GM12878 (cell line): ENCODE measurements at regions not wholly inside any gene's neighbourhood (a gene's known extent, or its start where the extent isn't known, plus 50 kb on each side); places are given as distances from the start of the nearest gene placed in this dataset.

ENCODE experiments used
- ATF7 ChIP-seq: fragments of 450-650 bp; IDR thresholded peaks from 2 replicates; pipeline ENCODE4 v1.6.1; 2016; ENCODE audit warnings: low read depth, mild to moderate bottlenecking
- CHD2 ChIP-seq: IDR thresholded peaks from 2 replicates; pipeline ENCODE4 v1.6.1; 2011; ENCODE audit warnings: low read depth, low read length, improper control_type of control experiment, borderline replicate concordance
- CREB1 ChIP-seq: IDR thresholded peaks from 2 replicates; pipeline ENCODE4 v1.6.1; 2012; ENCODE audit warnings: low read depth, mild to moderate bottlenecking, inconsistent platforms
- HDAC6 ChIP-seq: fragments of 200-600 bp; sonication (generic); IDR thresholded peaks from one replicate; pipeline ENCODE4 v1.8.0; 2017; ENCODE audit warnings: antibody characterized with exemption; ENCODE audit not compliant: unreplicated experiment
- IKZF1 ChIP-seq: fragments of 450-650 bp; conservative IDR thresholded peaks from 2 replicates; pipeline ENCODE4 v1.6.1; 2017; ENCODE audit warnings: antibody characterized with exemption, mild to moderate bottlenecking
- POLR2AphosphoS5 ChIP-seq: IDR thresholded peaks from 2 replicates; pipeline ENCODE4 v1.6.1; 2011; ENCODE audit warnings: mild to moderate bottlenecking, low read length, inconsistent platforms
- SMC3 ChIP-seq: IDR thresholded peaks from 2 replicates; pipeline ENCODE4 v1.6.1; 2011; ENCODE audit warnings: low read length, improper control_type of control experiment, borderline replicate concordance
- SREBF2 ChIP-seq: IDR thresholded peaks from 2 replicates; pipeline ENCODE4 v1.6.1; 2012; ENCODE audit warnings: mild to moderate bottlenecking, low read length
- TCF12 ChIP-seq: IDR thresholded peaks from 2 replicates; pipeline ENCODE4 v1.6.1; 2011; ENCODE audit warnings: low read depth, mild to moderate bottlenecking, low read length
- TF ChIP-seq, protein P1 (sequence below), 3 experiments: IDR thresholded peaks in 2 of 3; conservative IDR thresholded peaks in 1 of 3; 2 replicates each; pipeline ENCODE4 v1.5.1; 2011; ENCODE audit warnings: low read depth in 3 of 3, low read length in 3 of 3, mild to moderate bottlenecking in 3 of 3, control low read depth in 2 of 3, moderate library complexity in 2 of 3, inconsistent platforms in 1 of 3, mixed read lengths in 1 of 3; ENCODE audit not compliant: control insufficient read depth in 2 of 3, insufficient read depth in 1 of 3; ENCODE audit errors: extremely low read depth in 1 of 3
- TF ChIP-seq, protein P2 (sequence below): IDR thresholded peaks from 2 replicates; pipeline ENCODE4 v1.6.1; 2011; ENCODE audit warnings: mild to moderate bottlenecking, low read depth, low read length, moderate library complexity; ENCODE audit not compliant: insufficient replicate concordance
- TF ChIP-seq, protein P3 (sequence below): IDR thresholded peaks from 2 replicates; pipeline ENCODE4 v1.6.1; 2012; ENCODE audit warnings: improper control_type of control experiment, low read depth, low read length; ENCODE audit not compliant: insufficient replicate concordance

DNA sequence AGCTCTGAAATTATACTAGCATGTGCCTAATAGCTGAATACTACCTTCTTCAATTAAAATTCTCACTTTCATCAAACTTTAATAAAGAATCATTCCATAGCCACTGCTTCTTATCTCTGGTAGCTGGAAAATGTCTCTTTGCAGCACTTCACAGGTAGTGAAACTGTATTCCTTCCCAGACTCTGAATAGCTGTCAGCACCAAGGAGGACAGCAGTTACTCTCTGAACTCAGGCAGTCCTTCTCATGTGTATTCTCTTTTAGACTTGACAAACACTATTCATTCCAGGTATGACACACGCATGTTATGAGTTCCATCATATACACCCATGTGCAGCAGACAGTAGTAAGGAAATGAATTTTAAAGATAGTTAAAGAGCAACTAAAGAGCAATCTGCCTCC, 627.1 kb downstream of the EFNA5 start:
- TF ChIP-seq, protein P1, sequence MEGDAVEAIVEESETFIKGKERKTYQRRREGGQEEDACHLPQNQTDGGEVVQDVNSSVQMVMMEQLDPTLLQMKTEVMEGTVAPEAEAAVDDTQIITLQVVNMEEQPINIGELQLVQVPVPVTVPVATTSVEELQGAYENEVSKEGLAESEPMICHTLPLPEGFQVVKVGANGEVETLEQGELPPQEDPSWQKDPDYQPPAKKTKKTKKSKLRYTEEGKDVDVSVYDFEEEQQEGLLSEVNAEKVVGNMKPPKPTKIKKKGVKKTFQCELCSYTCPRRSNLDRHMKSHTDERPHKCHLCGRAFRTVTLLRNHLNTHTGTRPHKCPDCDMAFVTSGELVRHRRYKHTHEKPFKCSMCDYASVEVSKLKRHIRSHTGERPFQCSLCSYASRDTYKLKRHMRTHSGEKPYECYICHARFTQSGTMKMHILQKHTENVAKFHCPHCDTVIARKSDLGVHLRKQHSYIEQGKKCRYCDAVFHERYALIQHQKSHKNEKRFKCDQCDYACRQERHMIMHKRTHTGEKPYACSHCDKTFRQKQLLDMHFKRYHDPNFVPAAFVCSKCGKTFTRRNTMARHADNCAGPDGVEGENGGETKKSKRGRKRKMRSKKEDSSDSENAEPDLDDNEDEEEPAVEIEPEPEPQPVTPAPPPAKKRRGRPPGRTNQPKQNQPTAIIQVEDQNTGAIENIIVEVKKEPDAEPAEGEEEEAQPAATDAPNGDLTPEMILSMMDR (IDR thresholded peaks at IDR 0.05 in 2 of 3, conservative IDR thresholded peaks at IDR 0.05 in 1 of 3; ENCODE audit: control insufficient read depth in 2 of 3, extremely low read depth in 1 of 3, insufficient read depth in 1 of 3, low read depth in 3 of 3, low read length in 3 of 3), result no peak
- TF ChIP-seq, protein P2, sequence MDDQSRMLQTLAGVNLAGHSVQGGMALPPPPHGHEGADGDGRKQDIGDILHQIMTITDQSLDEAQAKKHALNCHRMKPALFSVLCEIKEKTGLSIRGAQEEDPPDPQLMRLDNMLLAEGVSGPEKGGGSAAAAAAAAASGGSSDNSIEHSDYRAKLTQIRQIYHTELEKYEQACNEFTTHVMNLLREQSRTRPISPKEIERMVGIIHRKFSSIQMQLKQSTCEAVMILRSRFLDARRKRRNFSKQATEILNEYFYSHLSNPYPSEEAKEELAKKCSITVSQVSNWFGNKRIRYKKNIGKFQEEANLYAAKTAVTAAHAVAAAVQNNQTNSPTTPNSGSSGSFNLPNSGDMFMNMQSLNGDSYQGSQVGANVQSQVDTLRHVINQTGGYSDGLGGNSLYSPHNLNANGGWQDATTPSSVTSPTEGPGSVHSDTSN, result no peak
- no peak for TF ChIP-seq ATF7
- TF ChIP-seq TCF12, result no peak
- no peak for TF ChIP-seq IKZF1
- TF ChIP-seq SREBF2, result no peak
- no peak for TF ChIP-seq CHD2
- no peak for TF ChIP-seq SMC3
- TF ChIP-seq, protein P3, sequence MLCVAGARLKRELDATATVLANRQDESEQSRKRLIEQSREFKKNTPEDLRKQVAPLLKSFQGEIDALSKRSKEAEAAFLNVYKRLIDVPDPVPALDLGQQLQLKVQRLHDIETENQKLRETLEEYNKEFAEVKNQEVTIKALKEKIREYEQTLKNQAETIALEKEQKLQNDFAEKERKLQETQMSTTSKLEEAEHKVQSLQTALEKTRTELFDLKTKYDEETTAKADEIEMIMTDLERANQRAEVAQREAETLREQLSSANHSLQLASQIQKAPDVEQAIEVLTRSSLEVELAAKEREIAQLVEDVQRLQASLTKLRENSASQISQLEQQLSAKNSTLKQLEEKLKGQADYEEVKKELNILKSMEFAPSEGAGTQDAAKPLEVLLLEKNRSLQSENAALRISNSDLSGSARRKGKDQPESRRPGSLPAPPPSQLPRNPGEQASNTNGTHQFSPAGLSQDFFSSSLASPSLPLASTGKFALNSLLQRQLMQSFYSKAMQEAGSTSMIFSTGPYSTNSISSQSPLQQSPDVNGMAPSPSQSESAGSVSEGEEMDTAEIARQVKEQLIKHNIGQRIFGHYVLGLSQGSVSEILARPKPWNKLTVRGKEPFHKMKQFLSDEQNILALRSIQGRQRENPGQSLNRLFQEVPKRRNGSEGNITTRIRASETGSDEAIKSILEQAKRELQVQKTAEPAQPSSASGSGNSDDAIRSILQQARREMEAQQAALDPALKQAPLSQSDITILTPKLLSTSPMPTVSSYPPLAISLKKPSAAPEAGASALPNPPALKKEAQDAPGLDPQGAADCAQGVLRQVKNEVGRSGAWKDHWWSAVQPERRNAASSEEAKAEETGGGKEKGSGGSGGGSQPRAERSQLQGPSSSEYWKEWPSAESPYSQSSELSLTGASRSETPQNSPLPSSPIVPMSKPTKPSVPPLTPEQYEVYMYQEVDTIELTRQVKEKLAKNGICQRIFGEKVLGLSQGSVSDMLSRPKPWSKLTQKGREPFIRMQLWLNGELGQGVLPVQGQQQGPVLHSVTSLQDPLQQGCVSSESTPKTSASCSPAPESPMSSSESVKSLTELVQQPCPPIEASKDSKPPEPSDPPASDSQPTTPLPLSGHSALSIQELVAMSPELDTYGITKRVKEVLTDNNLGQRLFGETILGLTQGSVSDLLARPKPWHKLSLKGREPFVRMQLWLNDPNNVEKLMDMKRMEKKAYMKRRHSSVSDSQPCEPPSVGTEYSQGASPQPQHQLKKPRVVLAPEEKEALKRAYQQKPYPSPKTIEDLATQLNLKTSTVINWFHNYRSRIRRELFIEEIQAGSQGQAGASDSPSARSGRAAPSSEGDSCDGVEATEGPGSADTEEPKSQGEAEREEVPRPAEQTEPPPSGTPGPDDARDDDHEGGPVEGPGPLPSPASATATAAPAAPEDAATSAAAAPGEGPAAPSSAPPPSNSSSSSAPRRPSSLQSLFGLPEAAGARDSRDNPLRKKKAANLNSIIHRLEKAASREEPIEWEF, result no peak
- no peak for TF ChIP-seq HDAC6
- no peak for TF ChIP-seq POLR2AphosphoS5
- no peak for TF ChIP-seq CREB1
